ENCODE measurements at regions not wholly inside any gene's neighbourhood (a gene's known extent, or its start where the extent isn't known, plus 50 kb on each side); places are given as distances from the start of the nearest gene placed in this dataset.

DNA sequence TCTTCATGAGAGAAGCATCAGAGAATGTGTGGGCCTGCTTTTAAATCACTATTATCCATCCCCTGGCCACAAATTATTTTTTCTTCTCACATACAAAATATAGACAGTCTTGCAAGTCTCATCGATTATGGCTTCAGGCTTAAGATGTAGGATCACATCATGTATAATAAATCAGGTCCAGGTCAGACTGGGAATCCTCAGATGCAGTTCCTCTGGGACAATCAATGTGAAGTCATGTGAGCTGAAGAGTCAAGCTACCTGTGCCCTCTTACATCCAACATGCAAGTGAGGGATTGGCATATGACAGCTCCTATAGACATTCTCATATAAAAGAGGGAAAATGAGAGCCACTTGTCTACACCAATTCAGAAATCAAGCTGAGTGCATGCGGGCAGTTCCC, 631.8 kb downstream of the PTPRU start:
- TF ChIP-seq EZH2 (IDR thresholded peaks at IDR 0.05) = no peak
- TF ChIP-seq, protein P1, sequence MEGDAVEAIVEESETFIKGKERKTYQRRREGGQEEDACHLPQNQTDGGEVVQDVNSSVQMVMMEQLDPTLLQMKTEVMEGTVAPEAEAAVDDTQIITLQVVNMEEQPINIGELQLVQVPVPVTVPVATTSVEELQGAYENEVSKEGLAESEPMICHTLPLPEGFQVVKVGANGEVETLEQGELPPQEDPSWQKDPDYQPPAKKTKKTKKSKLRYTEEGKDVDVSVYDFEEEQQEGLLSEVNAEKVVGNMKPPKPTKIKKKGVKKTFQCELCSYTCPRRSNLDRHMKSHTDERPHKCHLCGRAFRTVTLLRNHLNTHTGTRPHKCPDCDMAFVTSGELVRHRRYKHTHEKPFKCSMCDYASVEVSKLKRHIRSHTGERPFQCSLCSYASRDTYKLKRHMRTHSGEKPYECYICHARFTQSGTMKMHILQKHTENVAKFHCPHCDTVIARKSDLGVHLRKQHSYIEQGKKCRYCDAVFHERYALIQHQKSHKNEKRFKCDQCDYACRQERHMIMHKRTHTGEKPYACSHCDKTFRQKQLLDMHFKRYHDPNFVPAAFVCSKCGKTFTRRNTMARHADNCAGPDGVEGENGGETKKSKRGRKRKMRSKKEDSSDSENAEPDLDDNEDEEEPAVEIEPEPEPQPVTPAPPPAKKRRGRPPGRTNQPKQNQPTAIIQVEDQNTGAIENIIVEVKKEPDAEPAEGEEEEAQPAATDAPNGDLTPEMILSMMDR (IDR thresholded peaks at IDR 0.05) = no peak

Measured in neural progenitor cell (in vitro differentiated cells).